ENCODE measurements at regions not wholly inside any gene's neighbourhood (a gene's known extent, or its start where the extent isn't known, plus 50 kb on each side); places are given as distances from the start of the nearest gene placed in this dataset.

- TF ChIP-seq CTCF (IDR thresholded peaks at IDR 0.05), result no peak
- TF ChIP-seq POLR2A (IDR thresholded peaks at IDR 0.05), result no peak
- no peak for TF ChIP-seq POLR2AphosphoS5 (IDR thresholded peaks at IDR 0.05; ENCODE audit: insufficient read depth in 1 of 2, low read depth in 1 of 2)
Observed at GRCh38 chr1:90834354-90834885, 117.3 kb upstream of the BARHL2 start.

Measured in vagina (tissue), 2 donors.